Stimulated activated memory B cell treated with anti-CD40 and anti-IgM and Interleukin-4, amounts not matched to agents 10 μg/mL and 1 μg/mL and 100 μg/mL, for 72 hours (primary cell): ENCODE measurements at regions not wholly inside any gene's neighbourhood (a gene's known extent, or its start where the extent isn't known, plus 50 kb on each side); places are given as distances from the start of the nearest gene placed in this dataset.

ENCODE experiments used
- ATAC-seq: fragments of 150-1000 bp; cut with Tn5 transposase; 2 replicates; pipeline ENCODE4 v1.10.0; 2021
- H3K27ac Mint-ChIP-seq: one replicate; pipeline ENCODE4 v1.8.0; 2022; ENCODE audit warnings: mild to moderate bottlenecking, mixed read lengths
- H3K27me3 Mint-ChIP-seq: one replicate; pipeline ENCODE4 v1.8.0; 2022; ENCODE audit warnings: mixed read lengths
- H3K36me3 Mint-ChIP-seq: one replicate; pipeline ENCODE4 v1.8.0; 2022; ENCODE audit warnings: mixed read lengths
- H3K4me1 Mint-ChIP-seq: one replicate; pipeline ENCODE4 v1.8.0; 2022; ENCODE audit warnings: mixed read lengths
- H3K4me3 Mint-ChIP-seq: one replicate; pipeline ENCODE4 v1.8.0; 2022; ENCODE audit warnings: mild to moderate bottlenecking, moderate library complexity, mixed read lengths
- H3K9me3 Mint-ChIP-seq: one replicate; pipeline ENCODE4 v1.8.0; 2022; ENCODE audit warnings: mixed read lengths

GRCh38 chr1:29470087-29470787 is 233.9 kb downstream of the PTPRU start:
- H3K4me3 Mint-ChIP-seq = no peak overlapping the region
- no peaks in the 10 kb centered on the region for H3K4me1 Mint-ChIP-seq
- no peak overlapping the region for H3K27ac Mint-ChIP-seq
- H3K36me3 Mint-ChIP-seq = no peaks in the 10 kb centered on the region
- H3K9me3 Mint-ChIP-seq = peaks cover 3% of the 10 kb centered on the region
- H3K27me3 Mint-ChIP-seq = peaks cover 58% of the 10 kb centered on the region
- ATAC-seq = no peak

DNA sequence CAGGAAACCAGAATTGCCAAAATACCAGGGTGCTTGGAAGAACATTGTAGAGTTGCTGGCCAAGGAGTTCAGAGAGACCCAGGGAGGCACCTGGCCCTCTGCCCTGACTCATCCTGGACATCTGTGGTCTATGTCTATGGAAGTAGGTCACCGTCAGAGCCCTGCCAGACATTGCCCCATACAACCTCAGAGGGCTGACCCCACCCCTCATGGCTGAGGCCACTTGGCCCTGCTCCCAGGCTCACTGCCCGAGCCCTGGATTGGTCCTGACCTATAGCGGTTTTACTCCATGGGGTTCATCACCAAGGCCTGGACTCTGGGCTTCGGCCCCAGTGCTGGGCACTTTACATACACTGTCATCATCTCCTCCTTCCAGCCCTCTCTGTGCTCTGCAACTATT is 233.1 kb downstream of the PTPRU start:
- H3K4me3 Mint-ChIP-seq = no peak overlapping the region
- no peaks in the 10 kb centered on the region for H3K36me3 Mint-ChIP-seq
- H3K27me3 Mint-ChIP-seq = peaks cover 51% of the 10 kb centered on the region
- H3K4me1 Mint-ChIP-seq = no peaks in the 10 kb centered on the region
- no peak overlapping the region for H3K27ac Mint-ChIP-seq
- peaks cover 6% of the 10 kb centered on the region for H3K9me3 Mint-ChIP-seq
- ATAC-seq = peak; percentile 28

DNA sequence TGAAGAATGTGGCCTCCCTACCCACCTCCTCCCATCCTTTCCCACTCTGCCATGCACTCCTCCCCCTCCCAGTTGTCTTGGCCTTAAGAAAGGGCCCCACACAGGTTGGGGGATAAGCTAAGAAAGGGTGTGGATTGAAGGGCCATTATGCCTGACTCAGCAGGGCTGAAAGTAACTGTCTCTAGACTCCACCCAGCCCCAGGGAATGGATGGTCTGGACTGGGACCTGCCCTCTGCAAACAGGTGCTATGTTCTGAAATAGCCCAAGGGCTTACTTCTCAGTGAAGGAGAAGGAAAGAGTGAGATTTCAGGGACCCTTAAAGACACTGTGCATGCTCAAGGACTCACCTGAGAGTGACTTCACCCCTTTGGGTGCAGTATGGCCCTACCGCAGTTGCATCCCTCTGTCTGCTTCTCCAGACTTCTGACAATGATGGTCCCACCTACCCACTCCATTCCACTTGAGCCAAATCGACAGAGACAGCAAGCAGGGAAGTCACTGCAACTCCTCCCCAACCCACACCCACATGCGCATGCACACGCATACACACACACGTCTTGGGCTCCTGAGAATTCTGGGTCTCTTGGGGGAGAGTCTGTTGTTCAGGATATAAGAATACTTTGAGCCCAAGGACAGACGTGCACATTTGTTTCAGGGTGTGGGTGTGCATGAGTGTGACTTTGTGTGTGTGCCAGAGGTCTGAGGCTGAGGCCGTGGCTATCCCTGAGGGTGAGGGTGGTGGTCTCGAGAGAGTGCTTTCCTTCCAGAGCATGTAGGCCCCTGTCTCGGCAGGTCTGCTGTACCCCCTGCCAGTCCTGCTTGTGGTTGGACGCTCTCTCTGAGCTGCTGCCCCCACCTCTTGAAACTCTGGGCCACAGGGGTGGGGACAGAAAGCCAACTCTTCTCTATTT is 231.9 kb downstream of the PTPRU start:
- ATAC-seq = no peak
- Mint-ChIP-seq H3K4me1 (no peaks in the 10 kb centered on the region), H3K4me3 (no peak overlapping the region), H3K9me3 (peaks cover 6% of the 10 kb centered on the region), H3K36me3 (no peaks in the 10 kb centered on the region), H3K27ac (no peak overlapping the region), H3K27me3 (peaks cover 38% of the 10 kb centered on the region)

- Mint-ChIP-seq H3K9me3 (peaks cover 6% of the 10 kb centered on the region), H3K4me3 (no peak overlapping the region), H3K27ac (no peak overlapping the region), H3K4me1 (no peaks in the 10 kb centered on the region), H3K27me3 (peaks cover 43% of the 10 kb centered on the region), H3K36me3 (no peaks in the 10 kb centered on the region)
- no peak for ATAC-seq
Observed at GRCh38 chr1:29466258-29466657, 229.9 kb downstream of the PTPRU start.

DNA sequence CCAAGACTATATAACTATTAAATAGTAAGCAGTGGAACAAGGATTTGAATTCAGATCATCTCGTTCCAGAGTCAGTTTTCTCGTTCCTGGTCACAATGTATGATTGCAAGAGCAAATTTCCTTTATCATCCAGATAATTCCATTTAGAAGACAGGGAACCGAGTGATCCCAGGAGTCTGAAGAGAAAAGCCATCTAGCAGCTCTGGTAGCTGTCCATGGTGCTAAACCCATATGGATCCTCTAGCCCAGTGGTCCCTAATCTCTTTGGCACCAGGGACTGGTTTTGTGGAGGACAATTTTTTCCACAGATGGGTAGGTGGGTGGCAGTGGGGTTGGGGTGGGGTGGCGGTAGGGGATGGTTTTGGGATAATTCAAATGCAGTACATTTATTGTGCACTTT is 229.4 kb downstream of the PTPRU start:
- no peak for ATAC-seq
- Mint-ChIP-seq H3K4me3 (no peak overlapping the region), H3K36me3 (no peaks in the 10 kb centered on the region), H3K9me3 (peaks cover 6% of the 10 kb centered on the region), H3K27me3 (peaks cover 38% of the 10 kb centered on the region), H3K27ac (no peak overlapping the region), H3K4me1 (no peaks in the 10 kb centered on the region)

DNA sequence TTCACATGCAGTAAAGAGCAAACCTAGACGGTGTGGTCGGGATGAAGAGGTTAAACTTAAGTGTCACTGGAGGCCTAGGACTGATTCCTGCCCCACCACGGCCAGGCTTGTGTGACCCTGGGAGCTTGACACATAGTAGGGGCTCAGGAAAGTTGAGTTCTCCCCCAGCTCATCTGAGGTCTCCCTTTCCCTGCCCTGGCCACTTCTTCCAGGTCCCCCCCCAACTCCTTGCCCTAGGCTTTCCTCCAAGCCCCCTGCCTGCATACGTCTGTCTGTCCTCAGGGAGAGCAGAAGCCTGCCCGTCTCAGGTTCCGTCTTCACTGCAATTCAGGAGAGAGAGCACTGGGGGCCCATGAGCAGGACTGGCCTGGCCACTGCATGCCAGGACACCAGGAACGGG is 225.8 kb downstream of the PTPRU start:
- Mint-ChIP-seq H3K27ac (no peak overlapping the region), H3K4me1 (no peaks in the 10 kb centered on the region), H3K36me3 (no peaks in the 10 kb centered on the region), H3K9me3 (peaks cover 6% of the 10 kb centered on the region), H3K4me3 (no peak overlapping the region), H3K27me3 (peaks cover 10% of the 10 kb centered on the region)
- ATAC-seq = no peak

DNA sequence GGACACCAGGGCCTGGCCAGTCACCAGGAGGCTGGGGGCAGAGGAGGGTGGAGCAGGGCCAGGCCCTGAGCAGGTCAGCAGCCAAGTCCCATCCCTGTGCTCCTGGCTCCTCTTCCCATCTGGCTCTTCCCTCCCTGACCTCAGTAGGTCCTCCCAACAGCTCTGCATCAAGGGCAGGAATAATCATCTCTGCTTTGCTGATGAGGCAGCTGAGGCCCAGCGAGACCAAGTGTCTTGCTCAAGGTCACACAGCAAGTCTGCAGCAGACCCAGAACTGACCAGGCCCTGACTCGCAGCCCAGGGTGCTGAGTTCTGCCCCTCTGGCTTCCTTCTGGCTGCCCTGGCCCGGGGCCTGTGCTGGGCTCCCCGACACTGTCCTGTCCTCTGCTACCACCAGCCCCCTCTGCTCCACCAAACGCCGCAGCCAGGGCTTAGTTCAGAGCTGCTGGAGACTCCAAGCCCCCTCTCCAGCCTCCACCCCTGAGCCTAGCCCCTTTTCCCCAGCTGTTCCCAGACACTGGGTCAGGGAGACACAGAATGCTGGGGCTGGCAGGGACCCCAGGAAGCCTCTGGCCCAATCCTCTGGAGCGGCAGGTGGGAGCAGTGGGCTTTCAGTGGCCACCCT is 224.9 kb downstream of the PTPRU start:
- H3K9me3 Mint-ChIP-seq = peaks cover 7% of the 10 kb centered on the region
- H3K27ac Mint-ChIP-seq = no peak overlapping the region
- no peak overlapping the region for H3K4me3 Mint-ChIP-seq
- H3K4me1 Mint-ChIP-seq = no peaks in the 10 kb centered on the region
- no peak for ATAC-seq
- H3K36me3 Mint-ChIP-seq = no peaks in the 10 kb centered on the region
- H3K27me3 Mint-ChIP-seq = peaks cover 10% of the 10 kb centered on the region

GRCh38 chr1:29460694-29461093 is 224.4 kb downstream of the PTPRU start:
- Mint-ChIP-seq H3K36me3 (no peaks in the 10 kb centered on the region), H3K4me1 (no peaks in the 10 kb centered on the region), H3K9me3 (peaks cover 7% of the 10 kb centered on the region), H3K4me3 (no peak overlapping the region), H3K27me3 (peaks cover 10% of the 10 kb centered on the region), H3K27ac (no peak overlapping the region)
- no peak for ATAC-seq

DNA sequence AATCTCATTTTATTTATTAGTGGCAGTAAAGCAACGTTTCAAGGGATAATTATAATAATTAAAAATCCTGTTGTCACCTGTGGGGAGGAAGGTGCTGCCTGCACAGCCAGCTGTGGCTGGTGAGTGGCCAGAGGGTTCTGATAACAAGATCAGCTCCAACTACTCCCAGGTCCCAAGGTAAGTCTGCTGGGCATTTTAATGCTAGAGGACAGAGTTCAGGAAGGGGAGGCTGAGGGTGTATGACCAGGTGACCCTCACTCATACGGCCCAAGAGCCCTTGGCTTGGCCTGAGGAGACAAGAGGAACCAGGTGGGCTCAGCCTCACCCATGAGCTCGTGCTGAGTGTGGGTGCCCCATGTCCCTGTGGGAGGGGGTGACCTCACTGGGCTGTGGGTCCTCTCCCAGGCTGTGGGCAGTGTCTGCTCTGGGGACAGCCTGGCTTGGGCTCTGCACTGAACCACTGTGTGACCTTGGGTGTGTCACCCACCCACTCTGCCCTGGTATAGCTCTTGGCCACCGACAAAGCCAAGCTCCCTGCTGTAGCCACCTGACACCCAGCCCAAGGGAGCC is 223.8 kb downstream of the PTPRU start:
- ATAC-seq = peak; percentile 11
- no peaks in the 10 kb centered on the region for H3K36me3 Mint-ChIP-seq
- H3K4me3 Mint-ChIP-seq = no peak overlapping the region
- H3K27me3 Mint-ChIP-seq = peaks cover 10% of the 10 kb centered on the region
- H3K4me1 Mint-ChIP-seq = no peaks in the 10 kb centered on the region
- H3K9me3 Mint-ChIP-seq = peaks cover 5% of the 10 kb centered on the region
- H3K27ac Mint-ChIP-seq = no peak overlapping the region

DNA sequence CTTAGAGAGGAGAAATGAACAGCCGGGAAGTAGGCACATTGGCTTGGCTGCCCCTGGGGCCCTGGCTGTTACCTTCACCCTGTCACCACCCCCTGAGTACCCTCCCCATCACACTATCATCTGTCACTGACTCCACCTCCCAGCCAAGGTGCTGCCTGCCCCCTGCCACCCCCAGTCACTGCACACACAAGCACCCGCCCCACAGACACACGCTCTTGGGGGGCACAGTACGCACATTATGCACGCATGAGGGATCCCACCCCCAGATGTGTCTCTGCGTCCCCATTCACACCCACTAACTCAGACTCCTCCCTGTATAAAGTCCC is 223.3 kb downstream of the PTPRU start:
- no peak for ATAC-seq
- Mint-ChIP-seq H3K4me1 (no peaks in the 10 kb centered on the region), H3K27ac (no peak overlapping the region), H3K9me3 (peaks cover 3% of the 10 kb centered on the region), H3K36me3 (no peaks in the 10 kb centered on the region), H3K27me3 (peaks cover 10% of the 10 kb centered on the region), H3K4me3 (no peak overlapping the region)

DNA sequence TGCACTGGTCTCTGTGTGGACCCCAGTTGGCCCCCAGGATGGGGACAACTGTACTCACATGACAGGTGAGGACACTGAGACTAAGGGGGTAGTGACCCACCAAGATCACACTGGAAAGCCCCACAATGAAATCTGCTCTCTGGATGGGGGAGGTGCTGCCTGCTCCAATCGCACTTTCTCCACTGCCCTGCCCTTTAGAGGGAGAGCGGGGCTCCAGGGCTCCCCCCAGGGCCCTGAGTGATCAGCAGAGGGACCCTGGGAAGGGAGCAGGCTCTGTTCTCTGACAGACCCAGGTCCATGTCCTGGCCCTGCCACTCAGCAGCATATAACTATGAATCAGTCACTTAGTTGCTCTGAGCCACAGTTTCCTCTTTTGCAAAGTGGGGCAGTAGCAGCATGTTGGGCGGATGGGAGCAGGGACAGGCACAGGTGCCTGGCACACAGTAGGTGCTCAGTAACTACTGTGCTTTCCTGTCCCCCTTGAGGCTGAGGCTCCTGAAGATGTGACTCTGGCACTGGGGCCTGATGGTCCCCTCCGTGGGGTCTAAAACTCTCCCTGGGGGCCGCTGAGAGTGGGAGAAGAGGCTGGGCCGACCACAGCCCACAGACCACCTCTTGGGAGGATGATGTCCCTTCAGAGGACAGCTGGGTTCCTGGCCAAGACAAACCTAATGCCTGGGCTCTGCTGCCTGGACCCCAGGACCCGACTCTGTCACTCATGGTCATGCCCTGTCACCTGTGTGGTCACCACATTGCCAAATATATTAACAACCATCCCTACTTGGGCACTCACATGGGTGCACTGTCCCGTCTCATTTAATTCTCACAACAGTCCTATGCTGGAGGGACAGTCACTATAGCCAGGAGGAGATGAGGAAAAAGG is 222.7 kb downstream of the PTPRU start:
- no peak for ATAC-seq
- Mint-ChIP-seq H3K9me3 (peaks cover 3% of the 10 kb centered on the region), H3K4me3 (no peak overlapping the region), H3K27ac (no peak overlapping the region), H3K36me3 (no peaks in the 10 kb centered on the region), H3K27me3 (peaks cover 15% of the 10 kb centered on the region), H3K4me1 (no peaks in the 10 kb centered on the region)

GRCh38 chr1:29457496-29458368 is 221.4 kb downstream of the PTPRU start:
- Mint-ChIP-seq H3K27me3 (peaks cover 27% of the 10 kb centered on the region), H3K27ac (no peak overlapping the region), H3K4me1 (no peaks in the 10 kb centered on the region), H3K9me3 (peaks cover 3% of the 10 kb centered on the region), H3K36me3 (no peaks in the 10 kb centered on the region), H3K4me3 (no peak overlapping the region)
- no peak for ATAC-seq

GRCh38 chr1:29456685-29457435 is 220.5 kb downstream of the PTPRU start:
- Mint-ChIP-seq H3K27ac (no peak overlapping the region), H3K27me3 (peaks cover 24% of the 10 kb centered on the region), H3K9me3 (peaks cover 3% of the 10 kb centered on the region), H3K4me3 (no peak overlapping the region), H3K36me3 (no peaks in the 10 kb centered on the region), H3K4me1 (no peaks in the 10 kb centered on the region)
- ATAC-seq = no peak
